H7 (cell line): ENCODE measurements at regions not wholly inside any gene's neighbourhood (a gene's known extent, or its start where the extent isn't known, plus 50 kb on each side); places are given as distances from the start of the nearest gene placed in this dataset.

Experiments used
- DNase-seq: peaks from one replicate; pipeline ENCODE4 v3.0.0; 2012
- H3K27me3 ChIP-seq: 2 replicates; pipeline ENCODE4 v1.6.0; 2011; ENCODE audit warnings: mild to moderate bottlenecking, low read length; ENCODE audit not compliant: control insufficient read depth, insufficient read depth
- H3K36me3 ChIP-seq: replicated peaks from 2 replicates; pipeline ENCODE4 v1.5.1; 2011; ENCODE audit warnings: low read length; ENCODE audit not compliant: control insufficient read depth, insufficient read depth
- H3K4me3 ChIP-seq: 2 replicates; pipeline ENCODE4 v1.5.1; 2011; ENCODE audit warnings: low read depth, mild to moderate bottlenecking, control low read depth, low read length, moderate library complexity; ENCODE audit not compliant: insufficient read depth

DNA sequence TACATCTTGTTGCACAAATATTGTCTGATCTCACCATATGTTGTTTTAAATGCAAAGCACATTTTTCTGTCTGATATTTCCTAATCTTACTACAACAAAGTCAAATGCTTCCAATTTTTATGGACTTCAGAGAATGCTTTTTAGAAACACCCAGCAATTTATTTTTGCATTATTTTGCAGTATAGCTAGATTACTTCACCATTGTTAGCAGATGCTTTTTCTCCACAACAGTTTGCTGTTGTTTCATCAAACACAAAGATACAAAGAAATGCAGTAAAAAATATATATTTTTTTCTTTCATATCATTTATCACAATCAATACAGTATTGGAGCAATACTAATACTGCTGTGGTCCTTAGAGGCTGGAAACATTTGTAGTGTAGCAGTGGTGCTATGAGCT is 674.4 kb downstream of the TMTC2 start:
- DNase-seq = no peak
- H3K27me3 ChIP-seq = no peaks in the 10 kb centered on the region
- no peaks in the 10 kb centered on the region for H3K36me3 ChIP-seq
- no peak overlapping the region for H3K4me3 ChIP-seq

DNA sequence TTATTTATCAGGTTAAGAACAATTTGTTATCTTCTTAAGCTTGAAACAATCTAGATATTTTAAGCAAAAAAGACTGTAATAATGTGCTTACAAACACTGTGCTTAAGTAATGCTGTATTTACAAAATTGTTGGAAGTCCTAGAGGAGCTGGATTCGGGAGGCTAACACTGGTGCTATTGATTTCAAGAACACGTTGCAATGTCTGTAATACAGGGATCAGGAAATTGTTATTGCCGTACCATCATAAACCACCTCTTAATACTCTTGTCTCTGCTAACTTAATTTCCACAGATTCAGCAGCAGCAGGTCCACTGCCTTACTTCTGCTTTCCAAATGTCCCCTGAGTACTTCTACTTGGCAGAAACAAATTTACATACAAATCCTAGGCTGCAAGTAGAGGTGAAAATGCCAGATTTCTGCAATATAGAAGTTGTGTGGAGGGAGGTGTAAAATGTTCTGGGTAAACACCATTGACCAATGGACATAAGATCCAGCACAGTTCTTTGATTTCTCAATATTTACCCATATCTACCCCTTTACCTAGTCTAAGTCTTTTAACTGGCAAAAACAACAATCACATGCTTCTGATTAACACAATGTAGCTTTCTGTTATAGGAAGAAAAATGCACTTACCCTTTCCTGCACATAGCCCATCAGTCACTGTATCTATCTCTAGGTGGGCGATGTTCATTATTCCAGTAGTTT is 663.4 kb downstream of the TMTC2 start:
- no peaks in the 10 kb centered on the region for H3K27me3 ChIP-seq
- DNase-seq = no peak
- no peak overlapping the region for H3K4me3 ChIP-seq
- no peaks in the 10 kb centered on the region for H3K36me3 ChIP-seq

DNA sequence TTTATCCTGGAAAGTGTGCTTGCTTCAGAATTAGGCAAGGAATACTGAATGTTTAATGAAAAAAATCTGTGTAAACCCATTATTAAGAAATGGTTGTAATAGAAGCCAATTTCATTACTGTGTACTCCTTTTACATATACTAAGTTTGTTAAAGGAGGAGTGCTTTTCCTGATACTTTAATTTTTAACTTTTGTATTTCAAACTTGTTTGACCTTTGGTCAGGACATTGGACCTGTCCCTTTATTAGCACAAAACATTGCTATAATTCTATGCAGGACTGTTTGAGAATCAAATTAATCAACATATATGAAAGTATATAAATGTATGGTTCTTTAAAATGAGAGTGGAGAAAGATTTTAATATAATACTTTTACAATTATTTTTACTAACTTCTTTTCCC is 659.6 kb downstream of the TMTC2 start:
- no peak for DNase-seq
- Histone ChIP-seq H3K27me3 (no peaks in the 10 kb centered on the region), H3K4me3 (no peak overlapping the region), H3K36me3 (no peaks in the 10 kb centered on the region)

DNA sequence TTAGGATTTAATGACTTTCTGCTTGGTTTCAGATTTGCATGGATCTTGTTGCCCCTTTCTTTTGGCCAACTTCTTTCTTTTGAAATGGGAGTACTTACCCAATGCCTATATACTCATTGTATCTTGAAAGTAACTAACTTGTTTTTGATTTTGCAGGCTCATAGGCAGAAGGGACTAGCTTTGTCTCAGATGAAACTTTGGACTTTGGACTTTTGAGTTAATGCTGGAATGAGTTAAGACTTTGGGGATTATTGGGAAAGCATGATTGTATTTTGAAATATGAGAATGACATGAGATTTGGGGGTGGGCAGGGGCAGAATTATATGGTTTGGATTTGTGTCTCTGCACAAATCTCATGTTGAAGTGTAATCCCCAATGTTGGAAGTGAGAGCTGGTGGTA is 657.1 kb downstream of the TMTC2 start:
- H3K4me3 ChIP-seq = no peak overlapping the region
- no peaks in the 10 kb centered on the region for H3K27me3 ChIP-seq
- no peaks in the 10 kb centered on the region for H3K36me3 ChIP-seq
- DNase-seq = no peak

DNA sequence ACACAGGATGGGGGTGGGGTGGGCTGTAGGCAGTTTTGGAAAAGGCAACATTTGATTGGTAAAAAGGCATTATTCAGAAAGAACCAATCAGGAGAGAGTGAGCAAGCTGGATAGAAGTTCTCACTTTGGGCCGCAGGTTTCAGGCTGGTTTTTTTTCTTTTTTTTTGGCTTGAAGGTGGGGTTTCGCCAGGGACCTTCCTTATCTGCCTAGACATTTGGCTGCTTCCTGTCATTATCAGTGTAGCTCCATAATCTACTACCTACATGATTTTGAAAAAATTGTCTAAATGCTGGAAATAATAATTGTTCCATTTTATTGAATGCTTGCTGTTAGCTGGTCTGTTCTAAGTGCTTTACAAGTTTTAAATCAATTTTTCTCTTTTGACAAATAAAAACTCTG is 649.0 kb downstream of the TMTC2 start:
- DNase-seq = no peak
- Histone ChIP-seq H3K27me3 (no peaks in the 10 kb centered on the region), H3K36me3 (no peaks in the 10 kb centered on the region), H3K4me3 (no peak overlapping the region)

DNA sequence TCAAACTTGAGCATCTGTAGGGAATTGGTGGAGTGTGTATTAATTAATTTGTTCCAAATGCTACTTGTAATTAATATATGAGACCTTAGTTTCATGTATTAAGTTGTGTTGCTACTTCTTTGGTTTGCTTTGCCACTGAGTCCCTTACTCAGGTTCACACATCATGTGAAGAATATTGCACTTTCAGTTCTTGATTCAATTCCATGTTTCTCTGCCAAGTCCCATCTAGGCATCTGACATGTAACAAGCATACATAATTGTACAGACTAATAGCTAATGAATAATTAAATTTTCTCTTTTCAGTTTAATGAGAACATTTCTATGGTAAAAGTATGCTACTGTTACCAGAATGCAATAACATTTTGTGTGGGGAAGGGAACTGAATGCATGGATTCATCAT is 640.0 kb downstream of the TMTC2 start:
- no peak overlapping the region for H3K4me3 ChIP-seq
- no peaks in the 10 kb centered on the region for H3K27me3 ChIP-seq
- DNase-seq = no peak
- H3K36me3 ChIP-seq = no peaks in the 10 kb centered on the region

DNA sequence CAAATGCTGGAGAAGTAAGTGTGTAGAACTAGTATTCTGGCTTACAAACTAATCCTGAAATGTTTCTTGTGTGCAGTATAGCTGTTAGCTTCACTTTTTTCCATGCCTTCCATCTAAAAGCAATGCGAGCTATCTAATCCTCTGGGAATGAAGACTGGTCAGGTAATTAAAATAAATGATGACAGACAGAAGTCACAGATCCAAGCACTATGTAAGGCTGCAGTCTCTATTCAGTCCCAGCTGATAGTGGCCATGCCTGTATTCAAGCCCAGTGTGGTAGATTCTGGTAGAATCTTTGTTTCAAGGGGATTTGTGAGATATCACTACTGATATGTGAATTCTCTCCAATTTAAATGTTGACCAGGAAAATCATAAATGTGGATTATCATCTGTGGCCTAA is 637.2 kb downstream of the TMTC2 start:
- H3K27me3 ChIP-seq = no peaks in the 10 kb centered on the region
- DNase-seq = no peak
- no peak overlapping the region for H3K4me3 ChIP-seq
- H3K36me3 ChIP-seq = no peaks in the 10 kb centered on the region

DNA sequence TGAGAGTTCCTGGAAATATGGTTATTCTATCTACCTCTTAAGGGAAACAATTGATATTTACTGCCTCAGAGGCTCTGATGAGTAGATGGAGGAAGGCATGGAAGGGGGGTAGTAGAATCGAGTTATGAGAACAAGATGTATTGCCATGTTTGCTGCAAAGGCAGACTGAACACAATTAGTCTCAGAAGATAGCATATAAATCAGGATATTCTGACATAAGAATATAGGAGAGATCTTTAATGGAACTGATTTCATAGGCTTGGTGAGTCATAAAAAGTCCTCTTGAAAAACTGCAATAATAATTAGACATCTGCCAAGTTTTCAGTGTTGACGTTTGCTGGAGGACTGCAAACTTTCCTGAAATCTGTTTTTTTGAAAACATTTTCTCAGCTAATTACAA is 636.1 kb downstream of the TMTC2 start:
- no peak overlapping the region for H3K4me3 ChIP-seq
- DNase-seq = no peak
- H3K27me3 ChIP-seq = no peaks in the 10 kb centered on the region
- no peaks in the 10 kb centered on the region for H3K36me3 ChIP-seq

DNA sequence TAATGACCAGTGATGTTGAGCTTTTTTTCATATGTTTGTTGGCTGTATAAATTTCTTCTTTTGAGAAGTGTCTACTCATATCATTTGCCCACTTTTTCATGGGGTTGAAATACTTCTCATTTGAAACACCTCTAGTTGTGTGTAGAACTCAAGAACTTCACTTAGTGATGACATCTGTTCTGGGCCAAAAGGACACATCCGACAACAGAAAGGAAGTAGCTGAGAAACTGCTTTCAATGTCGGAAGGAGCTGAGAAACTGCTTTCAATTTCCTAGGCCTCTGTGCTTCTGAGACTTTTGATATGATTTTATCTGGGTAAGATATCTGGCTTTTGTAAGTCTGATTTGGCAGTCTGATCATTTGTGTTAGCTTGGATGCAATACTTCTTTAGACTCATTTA is 635.3 kb downstream of the TMTC2 start:
- no peak for DNase-seq
- Histone ChIP-seq H3K4me3 (no peak overlapping the region), H3K36me3 (no peaks in the 10 kb centered on the region), H3K27me3 (no peaks in the 10 kb centered on the region)

DNA sequence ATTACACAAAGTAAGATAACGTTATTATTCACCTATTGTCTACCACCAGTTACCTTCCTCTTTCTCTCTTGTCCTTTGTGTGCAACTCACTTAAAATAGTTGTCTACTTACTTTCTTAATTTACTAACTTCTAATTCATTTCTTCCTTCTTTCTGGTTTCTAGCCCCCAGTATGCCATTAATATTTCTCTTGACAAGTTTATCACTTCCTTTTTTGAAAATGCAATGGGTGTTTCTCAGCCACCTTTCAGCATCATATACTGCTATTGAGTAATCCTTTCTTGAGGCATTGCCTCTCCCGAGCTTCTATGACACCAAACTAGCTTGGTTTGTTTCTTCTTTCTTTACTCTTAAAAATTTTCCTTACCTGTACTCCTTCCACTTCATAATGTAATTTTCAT is 633.6 kb downstream of the TMTC2 start:
- Histone ChIP-seq H3K27me3 (no peaks in the 10 kb centered on the region), H3K36me3 (no peaks in the 10 kb centered on the region), H3K4me3 (no peak overlapping the region)
- no peak for DNase-seq

DNA sequence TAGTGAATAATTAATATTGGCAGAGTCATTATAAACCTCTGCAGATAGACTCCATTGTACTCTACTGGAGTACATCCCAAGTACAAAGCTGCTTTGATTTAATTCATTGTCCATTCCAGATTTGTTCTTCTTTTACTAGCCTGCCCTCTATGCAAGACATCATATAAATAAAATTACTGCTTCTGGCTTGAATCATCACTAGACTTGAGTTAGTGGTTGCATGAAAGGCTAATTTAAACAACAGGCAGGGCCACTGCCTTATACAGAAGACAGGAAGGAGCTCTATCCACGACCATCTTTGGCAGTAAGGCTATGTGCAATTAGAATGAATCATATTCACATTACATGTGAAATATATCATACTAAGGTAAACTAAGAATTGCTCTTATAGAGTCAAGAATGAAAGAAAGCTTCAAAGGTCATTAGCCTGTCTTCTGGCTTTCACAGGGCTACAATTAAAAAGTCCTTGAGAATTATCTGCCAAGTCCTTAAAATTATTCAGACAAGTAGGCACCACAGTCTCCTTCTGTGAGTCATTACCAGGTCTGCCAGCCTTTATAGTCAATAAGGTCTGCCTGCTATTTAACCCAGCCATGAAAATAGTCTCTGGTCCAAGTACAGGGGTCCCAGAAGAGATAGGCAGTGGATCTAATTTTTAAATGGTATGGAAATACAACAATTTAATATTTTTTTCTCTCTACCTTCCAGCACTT is 631.8 kb downstream of the TMTC2 start:
- DNase-seq = no peak
- Histone ChIP-seq H3K27me3 (no peaks in the 10 kb centered on the region), H3K36me3 (no peaks in the 10 kb centered on the region), H3K4me3 (no peak overlapping the region)

DNA sequence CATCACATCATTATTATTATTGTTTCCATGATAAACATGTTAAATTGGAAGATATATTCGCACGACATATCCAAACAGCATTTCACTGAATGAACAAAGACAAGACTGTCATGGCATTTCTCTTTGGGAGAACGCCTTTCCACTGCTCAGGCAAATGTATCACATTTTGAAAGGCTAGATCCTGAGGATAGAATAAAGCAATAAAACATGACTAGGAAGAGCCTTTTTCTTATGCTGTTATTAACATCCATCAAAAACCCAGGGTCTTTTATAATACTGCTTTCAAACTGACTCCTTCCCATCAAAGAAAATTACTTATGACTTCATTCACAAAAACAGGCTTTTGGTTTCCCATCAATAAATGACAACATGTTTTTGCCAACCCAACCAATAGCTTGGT is 630.9 kb downstream of the TMTC2 start:
- no peak for DNase-seq
- H3K36me3 ChIP-seq = no peaks in the 10 kb centered on the region
- H3K27me3 ChIP-seq = no peaks in the 10 kb centered on the region
- H3K4me3 ChIP-seq = no peak overlapping the region

DNA sequence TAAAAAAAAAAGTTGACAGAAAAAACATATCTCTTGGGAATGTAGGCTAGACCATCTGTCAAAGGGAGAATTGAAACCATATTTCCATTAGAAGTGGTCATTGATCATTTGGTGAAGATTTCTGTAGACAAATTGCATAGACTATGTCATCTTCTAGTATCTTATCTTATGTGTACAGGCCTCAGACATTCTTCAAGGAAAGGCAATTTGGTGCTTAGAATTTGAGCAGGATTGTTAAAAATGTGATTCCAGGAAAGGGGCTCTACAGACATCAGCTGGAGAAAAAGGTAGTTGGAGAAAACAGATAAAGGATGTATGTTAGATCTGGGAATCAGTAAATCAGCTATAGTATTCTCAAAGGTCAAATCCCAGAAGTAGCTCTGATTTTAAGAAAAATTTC is 627.1 kb downstream of the TMTC2 start:
- no peak for DNase-seq
- no peaks in the 10 kb centered on the region for H3K36me3 ChIP-seq
- no peak overlapping the region for H3K4me3 ChIP-seq
- H3K27me3 ChIP-seq = no peaks in the 10 kb centered on the region

DNA sequence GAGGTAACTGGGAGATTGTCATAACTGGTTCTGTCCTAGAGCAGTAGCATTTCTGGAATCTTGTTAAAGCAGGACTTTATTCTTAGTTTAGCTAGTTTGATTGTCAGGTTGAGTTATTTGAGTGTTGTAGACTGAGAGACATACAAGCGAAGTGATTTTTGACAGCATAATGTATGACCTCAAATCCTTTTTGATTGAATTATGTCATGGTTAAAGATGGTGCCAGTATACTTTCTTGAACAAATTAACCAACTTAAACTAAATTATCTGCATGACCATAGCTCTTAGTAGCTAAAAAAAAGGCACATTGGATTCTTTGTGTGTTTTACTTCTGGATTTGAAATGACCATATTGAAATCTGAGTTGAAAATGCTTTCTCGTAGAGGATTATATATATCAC is 626.6 kb downstream of the TMTC2 start:
- Histone ChIP-seq H3K4me3 (no peak overlapping the region), H3K36me3 (no peaks in the 10 kb centered on the region), H3K27me3 (no peaks in the 10 kb centered on the region)
- no peak for DNase-seq

DNA sequence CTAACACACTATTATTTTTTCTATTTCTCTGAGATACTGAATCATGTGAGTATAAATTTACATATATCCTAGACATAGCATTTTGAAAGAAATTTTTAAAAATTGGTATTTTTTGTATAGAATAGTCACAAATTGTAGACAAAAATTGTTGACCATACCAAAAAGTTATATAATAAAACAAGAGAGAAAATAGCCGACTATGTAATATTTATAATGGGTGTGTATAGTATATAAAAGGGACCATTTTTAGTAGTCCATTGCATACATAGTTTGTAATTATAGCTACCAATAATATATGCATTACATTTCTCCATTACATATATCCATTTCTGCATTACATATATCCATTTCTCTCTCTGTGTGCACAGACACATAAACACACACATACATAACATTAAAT is 590.2 kb downstream of the TMTC2 start:
- no peaks in the 10 kb centered on the region for H3K27me3 ChIP-seq
- no peak overlapping the region for H3K4me3 ChIP-seq
- no peak for DNase-seq
- H3K36me3 ChIP-seq = no peaks in the 10 kb centered on the region
